ENCODE measurements at regions not wholly inside any gene's neighbourhood (a gene's known extent, or its start where the extent isn't known, plus 50 kb on each side); places are given as distances from the start of the nearest gene placed in this dataset.
"Not testable (repeated sequence)": the region's sequence is repeated elsewhere in the genome, so short reads cannot be mapped to it uniquely, and the experiment has no call there.

DNA sequence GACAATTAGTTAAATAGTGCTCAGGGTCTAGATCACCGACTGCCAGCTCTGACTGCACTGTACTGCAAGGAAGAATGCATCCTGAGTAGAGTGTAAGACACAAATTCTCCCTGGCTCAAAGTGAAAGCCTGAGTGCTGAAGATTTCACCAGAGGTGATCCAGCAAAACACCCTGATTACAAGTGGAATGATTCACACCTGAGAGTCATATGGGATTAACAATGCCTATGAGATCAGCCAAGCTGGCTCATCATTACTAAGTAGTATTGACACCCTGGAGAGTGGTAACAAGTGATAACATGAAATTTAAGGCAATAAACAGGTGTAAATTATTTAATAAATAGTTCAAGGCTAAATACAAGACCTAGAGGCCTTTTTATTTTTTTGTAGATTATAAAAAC lies 403.8 kb upstream of the PRR20A start:
- H3K27me3 ChIP-seq, result no peaks in the 10 kb centered on the region

DNA sequence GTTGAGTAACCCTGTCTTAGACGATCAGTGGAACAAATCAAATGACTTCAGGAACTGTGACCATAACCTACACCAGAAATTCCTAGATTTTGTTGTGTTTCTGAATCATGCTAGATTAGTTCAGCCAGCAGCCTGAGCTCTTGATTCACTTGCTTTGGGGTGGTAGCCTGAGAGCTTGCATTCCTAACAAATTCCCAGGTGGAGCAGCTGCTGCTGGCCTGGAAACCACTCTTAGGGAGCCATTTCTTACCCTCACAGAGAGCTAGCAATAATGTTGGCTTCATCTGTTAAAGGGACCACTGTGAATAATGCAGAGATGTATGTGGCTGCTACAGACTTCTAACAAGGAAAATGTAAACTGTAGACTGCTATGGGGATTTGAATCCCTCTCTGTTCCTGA lies 388.1 kb upstream of the PRR20A start:
- Histone ChIP-seq H3K27me3 (no peaks in the 10 kb centered on the region), H3K9me3 (no peaks in the 10 kb centered on the region), H3K27ac (no peak overlapping the region), H3K4me3 (no peak overlapping the region), H3K4me1 (no peaks in the 10 kb centered on the region), H3K36me3 (no peaks in the 10 kb centered on the region)
- TF ChIP-seq, protein P1, sequence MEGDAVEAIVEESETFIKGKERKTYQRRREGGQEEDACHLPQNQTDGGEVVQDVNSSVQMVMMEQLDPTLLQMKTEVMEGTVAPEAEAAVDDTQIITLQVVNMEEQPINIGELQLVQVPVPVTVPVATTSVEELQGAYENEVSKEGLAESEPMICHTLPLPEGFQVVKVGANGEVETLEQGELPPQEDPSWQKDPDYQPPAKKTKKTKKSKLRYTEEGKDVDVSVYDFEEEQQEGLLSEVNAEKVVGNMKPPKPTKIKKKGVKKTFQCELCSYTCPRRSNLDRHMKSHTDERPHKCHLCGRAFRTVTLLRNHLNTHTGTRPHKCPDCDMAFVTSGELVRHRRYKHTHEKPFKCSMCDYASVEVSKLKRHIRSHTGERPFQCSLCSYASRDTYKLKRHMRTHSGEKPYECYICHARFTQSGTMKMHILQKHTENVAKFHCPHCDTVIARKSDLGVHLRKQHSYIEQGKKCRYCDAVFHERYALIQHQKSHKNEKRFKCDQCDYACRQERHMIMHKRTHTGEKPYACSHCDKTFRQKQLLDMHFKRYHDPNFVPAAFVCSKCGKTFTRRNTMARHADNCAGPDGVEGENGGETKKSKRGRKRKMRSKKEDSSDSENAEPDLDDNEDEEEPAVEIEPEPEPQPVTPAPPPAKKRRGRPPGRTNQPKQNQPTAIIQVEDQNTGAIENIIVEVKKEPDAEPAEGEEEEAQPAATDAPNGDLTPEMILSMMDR (IDR thresholded peaks at IDR 0.05), result no peak
- TF ChIP-seq EP300 (IDR thresholded peaks at IDR 0.05), result no peak
- TF ChIP-seq POLR2A (IDR thresholded peaks at IDR 0.05), result no peak
- WGBS, 2 donors, result 64 to 68% methylated on average over 1 of the region's 1 CpG
- DNase-seq (ENCODE audit: low spot score in 2 of 2), result no peak

More for the DNA sequence above, 403.8 kb upstream of the PRR20A start:
- H3K4me3 ChIP-seq, result no peak overlapping the region
- 86% methylated on average over 1 of the region's 1 CpG for WGBS, 2 donors
- H3K9me3 ChIP-seq, result peaks cover 0 to 5% (median 0%) of the 10 kb centered on the region in 4 donors
- TF ChIP-seq, protein P1 (IDR thresholded peaks at IDR 0.05), result no peak
- TF ChIP-seq POLR2A (IDR thresholded peaks at IDR 0.05) (no peak), EP300 (IDR thresholded peaks at IDR 0.05) (no peak)
- H3K27ac ChIP-seq, result no peak overlapping the region
- no peaks in the 10 kb centered on the region for H3K36me3 ChIP-seq
- no peaks in the 10 kb centered on the region for H3K4me1 ChIP-seq
- DNase-seq (ENCODE audit: low spot score in 2 of 2), result no peak

DNA sequence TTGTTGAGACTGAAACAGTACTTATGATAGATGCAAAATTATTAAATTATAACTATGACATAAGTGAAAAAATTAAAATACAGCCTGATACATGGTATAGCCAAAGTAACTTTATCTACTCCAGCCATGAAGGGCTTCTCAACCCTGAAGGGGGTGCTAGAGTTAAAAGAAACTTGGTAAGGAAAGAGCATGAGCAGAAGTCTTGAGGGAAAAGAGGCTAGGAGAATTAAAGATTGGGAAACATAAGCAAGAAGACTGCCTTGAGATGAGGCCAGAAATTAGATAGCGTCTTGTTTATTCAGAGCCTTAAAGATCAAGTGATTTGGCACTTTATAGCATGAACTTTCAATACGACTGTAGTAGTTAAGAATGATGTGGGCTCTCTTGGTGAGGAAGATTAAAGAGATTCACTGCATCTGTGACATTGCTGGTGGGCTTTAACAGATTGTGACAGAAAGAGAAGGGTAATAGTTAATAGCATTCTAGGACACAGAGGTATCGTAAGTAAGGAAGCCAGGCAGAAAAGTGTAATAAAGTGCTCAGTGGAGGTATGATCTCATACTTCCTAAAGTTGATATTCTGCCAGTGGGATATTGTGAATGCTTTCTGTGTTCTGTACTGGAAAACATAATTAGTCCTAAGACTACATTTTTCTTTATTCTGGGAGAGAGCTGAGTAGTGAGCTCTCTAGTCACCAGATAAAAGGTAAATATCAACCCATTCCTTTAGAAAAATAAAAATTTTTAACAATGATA lies 385.4 kb upstream of the PRR20A start:
- H3K4me1 ChIP-seq, result no peaks in the 10 kb centered on the region
- no peaks in the 10 kb centered on the region for H3K9me3 ChIP-seq
- DNase-seq (ENCODE audit: low spot score in 2 of 2), result no peak
- TF ChIP-seq EP300 (IDR thresholded peaks at IDR 0.05), result no peak
- no peak for TF ChIP-seq POLR2A (IDR thresholded peaks at IDR 0.05)
- TF ChIP-seq, protein P1 (IDR thresholded peaks at IDR 0.05), result no peak
- no peak overlapping the region for H3K4me3 ChIP-seq
- WGBS, 2 donors, result 24 to 32% methylated on average over 3 of the region's 3 CpGs
- H3K27ac ChIP-seq, result no peak overlapping the region
- no peaks in the 10 kb centered on the region for H3K36me3 ChIP-seq
- H3K27me3 ChIP-seq, result no peaks in the 10 kb centered on the region

DNA sequence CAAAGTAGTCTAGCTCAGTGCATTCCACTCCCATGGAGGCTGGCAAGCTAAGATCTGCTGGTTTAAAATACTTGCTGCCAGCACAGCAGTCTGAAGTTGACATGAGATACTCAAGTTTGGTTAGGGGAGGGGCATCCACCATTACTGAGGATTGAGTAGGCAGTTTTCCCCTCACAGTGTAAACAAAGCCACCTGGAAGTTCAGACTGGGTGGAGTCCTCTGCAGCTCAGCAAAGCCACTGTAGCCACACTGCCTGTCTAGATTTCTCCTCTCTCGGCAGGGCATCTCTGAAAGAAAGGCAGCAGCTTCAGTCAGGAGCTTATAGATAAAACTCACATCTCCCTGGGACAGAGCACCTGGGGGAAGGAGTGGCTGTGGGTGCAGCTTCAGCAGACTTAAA lies 377.4 kb upstream of the PRR20A start:
- not testable (repeated sequence) for H3K27ac ChIP-seq; H3K36me3 ChIP-seq; H3K4me1 ChIP-seq; H3K4me3 ChIP-seq; H3K9me3 ChIP-seq; DNase-seq (ENCODE audit: low spot score in 2 of 2); H3K27me3 ChIP-seq
- 67 to 91% methylated on average over 1 of the region's 1 CpG for WGBS, 2 donors

DNA sequence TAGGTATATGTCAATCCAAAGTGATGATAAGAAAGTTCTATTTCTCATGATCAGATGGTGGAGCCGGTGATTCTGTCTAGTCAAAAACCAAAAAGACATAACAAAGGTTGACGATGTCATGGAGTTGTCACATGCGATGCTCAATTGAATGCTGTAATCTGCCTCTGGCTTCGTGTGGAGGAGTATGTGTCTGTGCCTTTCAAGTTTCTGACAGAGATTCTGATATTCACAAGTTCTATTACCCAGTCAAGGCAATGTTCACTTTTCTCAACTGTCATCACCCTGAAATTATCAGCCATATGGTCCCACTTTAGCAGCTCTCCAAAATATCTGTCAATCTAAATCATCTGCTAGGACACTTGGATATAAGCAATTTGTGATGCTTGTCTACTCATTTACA lies 367.6 kb upstream of the PRR20A start:
- Histone ChIP-seq H3K27ac (no peak overlapping the region), H3K36me3 (no peaks in the 10 kb centered on the region), H3K27me3 (no peaks in the 10 kb centered on the region), H3K4me3 (no peak overlapping the region), H3K9me3 (no peaks in the 10 kb centered on the region), H3K4me1 (no peaks in the 10 kb centered on the region)
- TF ChIP-seq POLR2A (IDR thresholded peaks at IDR 0.05), result no peak
- TF ChIP-seq, protein P1 (IDR thresholded peaks at IDR 0.05), result no peak
- TF ChIP-seq EP300 (IDR thresholded peaks at IDR 0.05), result no peak
- no peak for DNase-seq (ENCODE audit: low spot score in 2 of 2)
- WGBS, 2 donors, result 79 to 82% methylated on average over 4 of the region's 4 CpGs

Measured in tibial nerve (tissue), 4 donors.